ENCODE measurements at regions not wholly inside any gene's neighbourhood (a gene's known extent, or its start where the extent isn't known, plus 50 kb on each side); places are given as distances from the start of the nearest gene placed in this dataset.

- DNase-seq (ENCODE audit: low read depth) = no peak
These were observed 593.8 kb downstream of the SPRY1 start for GRCh38 chr4:123990310-123990870.

- no peak for DNase-seq (ENCODE audit: low read depth)
These were observed 598.3 kb downstream of the SPRY1 start for GRCh38 chr4:123994917-123995316.

GRCh38 chr4:123995936-123996335 is 599.3 kb downstream of the SPRY1 start:
- no peak for DNase-seq (ENCODE audit: low read depth)

- no peak for DNase-seq (ENCODE audit: low read depth)
These were observed 600.3 kb downstream of the SPRY1 start for GRCh38 chr4:123996718-123997510.

- DNase-seq (ENCODE audit: low read depth) = no peak
These were observed 601.3 kb downstream of the SPRY1 start for GRCh38 chr4:123997776-123998449.

GRCh38 chr4:124000233-124000632 is 603.6 kb downstream of the SPRY1 start:
- no peak for DNase-seq (ENCODE audit: low read depth)

GRCh38 chr4:124015766-124016165 is 619.2 kb downstream of the SPRY1 start:
- no peak for DNase-seq (ENCODE audit: low read depth)

- no peak for DNase-seq (ENCODE audit: low read depth)
These were observed 620.7 kb downstream of the SPRY1 start for GRCh38 chr4:124017185-124017785.

- DNase-seq (ENCODE audit: low read depth) = no peak
These were observed 622.1 kb downstream of the SPRY1 start for GRCh38 chr4:124018383-124019317.

- DNase-seq (ENCODE audit: low read depth) = no peak
These were observed 623.4 kb downstream of the SPRY1 start for GRCh38 chr4:124019749-124020549.

GRCh38 chr4:124025000-124025399 is 628.4 kb downstream of the SPRY1 start:
- no peak for DNase-seq (ENCODE audit: low read depth)

- no peak for DNase-seq (ENCODE audit: low read depth)
These were observed 628.8 kb downstream of the SPRY1 start for GRCh38 chr4:124025428-124025827.

GRCh38 chr4:124028182-124028581 is 631.6 kb downstream of the SPRY1 start:
- no peak for DNase-seq (ENCODE audit: low read depth)

GRCh38 chr4:124030147-124030546 is 633.6 kb downstream of the SPRY1 start:
- DNase-seq (ENCODE audit: low read depth) = no peak

- no peak for DNase-seq (ENCODE audit: low read depth)
These were observed 635.4 kb downstream of the SPRY1 start for GRCh38 chr4:124032035-124032434.

GRCh38 chr4:124035364-124036041 is 638.9 kb downstream of the SPRY1 start:
- DNase-seq (ENCODE audit: low read depth) = no peak

- DNase-seq (ENCODE audit: low read depth) = no peak
These were observed 640.6 kb downstream of the SPRY1 start for GRCh38 chr4:124037236-124037635.

GRCh38 chr4:124044330-124044729 is 647.7 kb downstream of the SPRY1 start:
- no peak for DNase-seq (ENCODE audit: low read depth)

- no peak for DNase-seq (ENCODE audit: low read depth)
These were observed 648.3 kb downstream of the SPRY1 start for GRCh38 chr4:124044867-124045266.

GRCh38 chr4:124046190-124046589 is 649.6 kb downstream of the SPRY1 start:
- no peak for DNase-seq (ENCODE audit: low read depth)

All from stimulated activated CD8-positive, alpha-beta memory T cell treated with anti-CD3 and anti-CD28 coated beads, Interleukin-7, amount 100 ng/mL, for 24 hours (primary cell).